Cardiac fibroblast (primary cell): ENCODE measurements at regions not wholly inside any gene's neighbourhood (a gene's known extent, or its start where the extent isn't known, plus 50 kb on each side); places are given as distances from the start of the nearest gene placed in this dataset.

Experiments used
- DNase-seq, 2 donors: peaks; one replicate each; pipeline versions ENCODE4 v3.0.0 to v3.0.0-alpha.2; 2010; ENCODE audit warnings: low read depth in 2 of 2
- H3K4me3 ChIP-seq, 2 donors: replicated peaks in 1 of 2; 1 replicate in 1 of 2; 2 replicates in 1 of 2; pipeline ENCODE4 v1.5.1; 2011; ENCODE audit warnings: low read depth in 2 of 2, low read length in 2 of 2, mild to moderate bottlenecking in 2 of 2, moderate library complexity in 1 of 2
- TF ChIP-seq, protein P1 (sequence below): IDR thresholded peaks from one replicate; pipeline ENCODE4 v1.5.1; 2011; ENCODE audit warnings: low read depth, mild to moderate bottlenecking, low read length, inconsistent platforms

DNA sequence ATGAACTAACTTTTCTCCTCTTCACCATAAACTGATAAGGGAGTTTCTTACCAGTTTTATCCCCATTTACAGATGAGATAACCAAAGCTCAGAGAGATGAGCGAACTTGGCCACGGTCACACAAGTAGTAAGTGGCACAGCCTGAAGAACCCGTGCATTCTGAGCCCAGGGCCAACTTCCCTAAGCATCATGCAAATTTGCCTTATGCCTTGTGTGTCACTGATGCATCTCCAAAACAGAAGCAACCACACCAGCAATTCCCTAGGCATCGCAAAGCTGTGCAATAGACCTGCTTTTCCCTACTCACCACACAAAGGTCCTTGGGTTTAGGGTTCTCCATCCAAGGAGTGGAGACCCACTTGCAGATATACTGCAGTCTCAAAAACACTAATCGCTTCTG, 304.5 kb upstream of the KAZN start:
- H3K4me3 ChIP-seq: no peak overlapping the region
- no peak for DNase-seq
- TF ChIP-seq, protein P1, sequence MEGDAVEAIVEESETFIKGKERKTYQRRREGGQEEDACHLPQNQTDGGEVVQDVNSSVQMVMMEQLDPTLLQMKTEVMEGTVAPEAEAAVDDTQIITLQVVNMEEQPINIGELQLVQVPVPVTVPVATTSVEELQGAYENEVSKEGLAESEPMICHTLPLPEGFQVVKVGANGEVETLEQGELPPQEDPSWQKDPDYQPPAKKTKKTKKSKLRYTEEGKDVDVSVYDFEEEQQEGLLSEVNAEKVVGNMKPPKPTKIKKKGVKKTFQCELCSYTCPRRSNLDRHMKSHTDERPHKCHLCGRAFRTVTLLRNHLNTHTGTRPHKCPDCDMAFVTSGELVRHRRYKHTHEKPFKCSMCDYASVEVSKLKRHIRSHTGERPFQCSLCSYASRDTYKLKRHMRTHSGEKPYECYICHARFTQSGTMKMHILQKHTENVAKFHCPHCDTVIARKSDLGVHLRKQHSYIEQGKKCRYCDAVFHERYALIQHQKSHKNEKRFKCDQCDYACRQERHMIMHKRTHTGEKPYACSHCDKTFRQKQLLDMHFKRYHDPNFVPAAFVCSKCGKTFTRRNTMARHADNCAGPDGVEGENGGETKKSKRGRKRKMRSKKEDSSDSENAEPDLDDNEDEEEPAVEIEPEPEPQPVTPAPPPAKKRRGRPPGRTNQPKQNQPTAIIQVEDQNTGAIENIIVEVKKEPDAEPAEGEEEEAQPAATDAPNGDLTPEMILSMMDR: no peak

- no peak overlapping the region for H3K4me3 ChIP-seq
- TF ChIP-seq, protein P1: no peak
- no peak for DNase-seq
Measured at GRCh38 chr1:14294860-14295536, 303.5 kb upstream of the KAZN start.

DNA sequence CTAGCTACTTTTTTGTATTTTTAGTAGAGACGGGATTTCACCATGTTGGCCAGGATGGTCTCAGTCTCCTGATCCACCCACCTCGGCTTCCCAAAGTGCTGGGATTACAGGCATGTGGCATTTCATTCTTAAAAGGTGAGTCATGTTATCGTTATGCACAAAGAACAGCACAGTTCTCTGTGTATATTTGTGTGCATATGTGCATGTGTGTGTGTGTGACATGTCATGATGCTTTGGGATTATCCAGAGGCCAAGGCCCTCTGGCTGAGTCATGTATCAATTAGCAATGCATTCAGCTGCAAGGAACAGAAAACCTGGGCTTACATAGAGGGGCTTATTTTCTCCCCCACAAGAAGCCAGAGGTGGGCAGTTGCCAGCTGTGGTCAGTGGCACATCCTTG, 301.7 kb upstream of the KAZN start:
- TF ChIP-seq, protein P1: no peak
- DNase-seq: peak in 1 of 2 donors; percentile 25
- H3K4me3 ChIP-seq: no peak overlapping the region

DNA sequence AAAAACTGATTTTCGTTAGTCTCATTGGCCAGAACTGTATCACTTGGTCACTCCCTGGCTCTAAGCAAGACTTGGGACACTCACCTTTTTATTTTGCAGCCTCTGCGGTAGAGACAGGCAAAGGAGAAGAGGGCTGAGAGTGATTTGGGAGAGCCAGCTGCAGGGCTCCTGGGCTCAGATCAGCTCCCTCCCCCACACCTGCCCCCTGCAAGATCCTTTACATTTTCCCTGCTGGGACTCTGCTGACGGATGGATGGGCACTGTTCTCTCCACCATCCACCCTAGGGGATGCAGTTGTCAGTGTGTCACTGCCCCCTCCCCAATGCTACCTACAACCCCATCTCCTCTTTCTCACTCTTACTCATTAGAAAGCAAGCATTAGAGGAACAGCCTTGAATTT, 301.1 kb upstream of the KAZN start:
- no peak for DNase-seq
- TF ChIP-seq, protein P1: no peak
- no peak overlapping the region for H3K4me3 ChIP-seq

- no peak overlapping the region for H3K4me3 ChIP-seq
- DNase-seq: no peak
- TF ChIP-seq, protein P1: no peak
Measured at GRCh38 chr1:14298806-14299205, 299.7 kb upstream of the KAZN start.

DNA sequence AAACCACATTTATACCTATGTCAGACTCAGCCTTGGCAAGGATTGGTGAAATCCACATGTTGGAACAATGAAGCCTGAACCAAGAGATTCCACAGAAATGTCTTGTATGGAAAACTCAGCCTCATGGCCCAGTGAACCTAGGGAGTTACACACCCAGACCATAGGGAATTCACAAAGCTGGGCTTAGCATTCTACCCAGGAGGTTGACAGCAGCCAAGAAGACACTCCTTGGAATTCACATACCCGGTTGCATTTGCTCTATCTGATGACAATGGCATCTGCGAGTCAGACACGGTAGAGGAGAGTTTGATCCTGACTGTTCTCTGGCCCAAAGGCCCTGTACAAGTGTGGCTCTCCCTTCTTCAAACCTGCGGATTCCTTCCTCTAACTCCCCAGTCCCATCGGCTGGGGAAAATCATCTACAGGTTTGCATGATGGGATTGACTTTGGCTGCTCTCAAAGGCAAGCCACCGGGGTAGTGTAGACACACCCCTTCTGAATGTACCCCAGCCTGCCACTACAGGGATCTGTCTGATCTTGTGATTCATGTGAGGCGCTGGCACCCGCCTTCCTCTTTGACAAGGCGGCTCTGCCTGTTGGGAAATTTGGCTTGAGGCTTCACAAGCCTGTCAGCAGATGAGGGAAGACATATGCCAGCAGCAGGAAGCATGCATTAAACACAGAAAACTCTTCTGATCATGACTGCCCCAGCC, 297.3 kb upstream of the KAZN start:
- peak in 1 of 2 donors; percentile 83 for DNase-seq
- TF ChIP-seq, protein P1: no peak

More for the DNA sequence above, 297.3 kb upstream of the KAZN start:
- no peak overlapping the region for H3K4me3 ChIP-seq
